HG02884 (cell line): ENCODE measurements at regions not wholly inside any gene's neighbourhood (a gene's known extent, or its start where the extent isn't known, plus 50 kb on each side); places are given as distances from the start of the nearest gene placed in this dataset.

Source experiments
- ATAC-seq: cut with Tn5 transposase; IDR thresholded peaks from one replicate; pipeline ENCODE4 v1.9.1; 2021; ENCODE audit warnings: mild to moderate bottlenecking, moderate library complexity; ENCODE audit not compliant: unreplicated experiment

DNA sequence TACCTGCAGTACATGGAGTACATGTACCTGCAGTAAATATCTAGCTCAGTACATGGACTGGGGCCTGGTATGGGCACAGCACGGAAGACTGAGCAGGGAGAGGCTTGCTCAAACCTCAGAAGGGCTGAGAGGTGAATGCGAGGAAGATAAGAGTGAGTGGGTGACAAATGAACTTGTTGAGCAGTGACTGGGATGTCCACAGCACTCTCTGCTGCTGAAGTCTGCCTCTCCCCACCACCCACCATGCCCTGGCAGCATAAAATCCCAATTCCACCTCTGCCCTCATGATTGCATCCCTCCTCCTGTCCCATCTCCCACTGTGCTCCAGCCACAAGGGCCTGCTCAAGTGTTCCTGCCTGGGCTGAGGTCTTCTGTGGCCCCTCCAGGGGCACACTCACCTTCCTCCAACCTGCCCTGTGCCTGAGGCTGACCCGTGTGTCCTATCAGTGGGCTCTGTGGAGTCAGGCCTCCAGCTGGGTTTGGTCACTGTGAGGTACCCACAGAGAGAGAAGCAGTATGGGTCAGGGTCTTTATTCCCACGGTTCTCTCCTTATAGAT, 114.2 kb downstream of the FOXD2 start:
- no peak for ATAC-seq

- no peak for ATAC-seq
Observed at GRCh38 chr1:47554082-47554481, 116.2 kb downstream of the FOXD2 start.

- ATAC-seq = no peak
Observed at GRCh38 chr1:47554901-47555300, 117.1 kb downstream of the FOXD2 start.

DNA sequence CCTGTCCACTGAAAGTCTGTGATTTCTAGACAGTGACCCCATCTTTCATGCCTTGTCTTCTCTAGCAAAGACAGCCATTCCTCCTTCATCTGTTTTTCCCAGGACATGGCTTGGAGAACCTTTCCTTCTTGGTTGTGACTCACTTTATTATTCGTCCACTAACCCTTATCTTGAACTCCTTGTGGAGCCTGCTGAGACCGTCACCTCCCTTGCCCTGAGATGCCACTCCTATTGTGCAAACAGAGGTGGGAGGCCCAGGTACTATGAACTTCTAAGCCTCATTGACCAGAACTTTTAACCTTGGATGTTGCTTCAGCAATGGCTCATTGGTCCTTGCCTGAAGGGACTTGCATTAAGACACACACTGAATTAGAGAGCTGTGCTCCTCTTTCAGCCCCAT, 117.5 kb downstream of the FOXD2 start:
- ATAC-seq = no peak

- ATAC-seq = no peak
Observed at GRCh38 chr1:47555841-47556560, 118.2 kb downstream of the FOXD2 start.

DNA sequence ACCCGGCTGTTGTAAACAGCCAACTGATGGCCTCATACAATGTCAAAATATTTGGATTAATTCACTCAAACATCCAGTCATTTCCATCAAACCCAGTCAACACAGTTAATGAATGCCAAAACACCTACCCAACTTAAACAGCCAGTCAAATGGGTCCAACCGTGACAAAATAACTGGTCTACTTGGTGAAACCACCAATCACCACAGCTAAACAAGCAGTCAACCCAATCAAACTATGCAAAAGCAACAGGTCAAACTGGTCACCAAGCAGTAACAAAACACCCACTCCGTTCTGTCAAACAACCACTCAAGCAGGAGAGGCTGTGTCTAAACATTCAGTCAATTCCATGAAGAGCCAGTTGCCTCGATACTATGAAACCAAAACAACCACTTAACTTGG, 119.2 kb downstream of the FOXD2 start:
- no peak for ATAC-seq

DNA sequence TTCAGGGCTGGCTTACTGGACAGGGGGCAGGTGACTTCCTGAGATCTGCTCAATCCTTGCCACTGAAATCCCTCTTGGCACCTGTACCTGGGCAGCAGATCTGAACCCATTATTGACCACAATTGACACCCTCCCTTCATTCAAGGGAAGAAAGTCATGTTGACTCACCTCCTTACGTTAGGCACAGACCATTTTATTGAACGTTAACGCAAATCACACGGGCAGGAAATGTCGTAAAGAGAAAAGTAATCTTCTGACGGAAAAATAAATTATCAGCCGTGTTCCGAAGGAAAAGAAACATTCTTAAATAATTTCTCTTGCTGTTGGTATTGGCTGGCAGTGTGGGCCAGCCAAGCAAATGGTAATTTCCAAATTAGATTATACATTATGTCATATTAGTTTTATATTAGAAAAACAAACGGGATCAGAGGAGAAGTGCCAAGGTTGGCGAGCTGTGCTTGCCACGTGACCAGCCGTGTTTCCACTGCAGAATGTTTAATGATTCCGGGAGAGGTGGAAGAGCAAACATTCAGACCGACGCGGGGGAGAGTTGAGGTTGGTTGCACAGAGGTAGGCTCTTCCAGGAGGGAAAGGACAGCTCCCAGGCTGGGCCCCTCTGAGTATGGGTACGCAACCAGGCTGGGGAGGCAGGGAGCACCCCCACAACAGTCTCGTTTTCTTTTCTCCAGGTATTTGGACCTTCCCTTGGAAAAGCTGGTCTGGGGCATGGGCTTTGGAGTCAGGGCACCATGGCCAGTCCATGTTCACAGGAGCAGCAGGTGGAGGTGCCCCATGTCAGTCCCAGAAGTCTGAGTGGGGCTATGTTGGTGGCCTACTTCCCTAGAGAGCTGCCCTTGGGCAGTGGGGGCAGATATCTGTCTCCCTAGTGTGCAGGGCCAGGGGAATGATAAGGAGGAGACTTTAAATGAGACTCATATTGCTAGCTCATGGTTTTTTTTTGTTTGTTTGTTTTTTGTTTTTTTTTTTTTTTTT, 121.1 kb downstream of the FOXD2 start:
- ATAC-seq = no peak

DNA sequence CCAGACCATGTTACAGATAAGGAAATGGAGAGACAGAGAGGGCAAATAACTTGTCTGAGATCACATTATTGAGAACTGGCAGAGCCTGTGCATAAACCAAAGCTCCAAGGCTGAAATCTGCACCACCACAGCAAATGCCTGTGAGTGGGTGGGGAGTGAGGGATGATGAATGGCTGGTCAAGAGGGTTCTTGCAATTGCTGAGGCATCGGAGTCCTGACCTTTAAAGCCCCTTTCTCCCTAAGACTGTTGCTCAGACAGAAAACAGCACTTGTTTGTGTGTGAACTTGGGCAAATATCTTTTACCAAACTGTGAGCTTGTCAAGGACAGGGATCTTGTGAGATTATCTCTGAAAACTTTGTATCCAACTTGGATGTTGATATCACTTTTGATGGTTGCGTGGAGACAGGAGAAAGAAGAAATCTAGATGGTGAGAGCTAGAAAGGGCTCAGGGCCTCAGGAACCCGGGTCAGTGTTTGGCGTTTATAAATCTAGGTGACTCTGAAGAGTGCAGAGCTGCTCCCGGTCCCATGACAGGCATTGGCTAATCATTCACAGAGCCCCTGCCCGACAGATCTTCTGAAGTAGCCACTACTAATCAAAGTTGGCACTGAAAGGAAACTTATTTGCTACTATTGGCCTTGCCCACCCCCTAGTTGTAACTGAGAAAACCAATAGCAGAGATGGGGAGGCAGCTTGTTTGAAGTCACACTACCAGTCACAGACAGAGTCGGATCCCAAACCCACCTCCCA, 122.3 kb downstream of the FOXD2 start:
- ATAC-seq = no peak

DNA sequence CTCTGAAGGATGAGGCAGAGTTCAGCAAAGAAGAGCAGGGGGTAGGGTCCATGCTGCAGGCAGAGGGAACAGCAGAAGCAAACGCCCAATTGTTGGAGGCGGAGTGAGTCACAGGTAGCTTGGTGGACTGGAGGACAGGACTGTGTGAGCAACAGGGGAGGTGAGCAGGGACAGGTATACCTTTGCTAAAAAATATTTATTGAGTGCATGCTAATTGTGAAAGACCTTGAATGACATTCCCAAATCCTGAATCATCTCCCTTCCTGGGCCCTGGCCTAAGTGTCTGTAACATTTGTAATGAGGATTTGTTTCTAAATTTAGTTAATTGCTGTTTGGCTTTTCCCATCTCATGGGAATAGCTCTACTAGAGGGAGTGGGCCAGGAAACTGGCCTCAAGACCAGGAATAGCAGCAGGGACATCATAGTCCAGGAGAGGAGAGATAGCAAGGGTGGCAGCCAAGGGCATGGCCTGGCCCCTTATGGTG, 123.7 kb downstream of the FOXD2 start:
- ATAC-seq = no peak

GRCh38 chr1:47562147-47562546, 124.3 kb downstream of the FOXD2 start:
- ATAC-seq = no peak

DNA sequence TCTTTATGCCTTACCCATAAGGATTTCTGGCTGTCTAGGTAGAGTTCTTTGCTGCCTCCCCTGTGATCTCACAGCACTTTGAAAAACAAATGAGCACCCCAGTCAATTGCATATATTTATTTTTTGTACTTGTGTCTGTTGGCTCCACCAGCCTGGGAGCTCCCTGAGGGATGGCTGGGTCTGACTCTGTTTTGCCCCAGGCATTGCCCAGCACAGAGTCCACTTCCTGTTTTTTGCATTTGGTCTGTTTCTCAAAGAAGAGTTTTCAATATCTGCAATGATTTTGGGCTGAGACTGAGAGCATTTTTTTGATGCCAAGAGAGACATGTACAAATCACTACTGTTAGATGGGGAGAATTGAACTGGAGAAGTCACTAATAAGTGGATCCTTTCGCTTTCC, 125.0 kb downstream of the FOXD2 start:
- ATAC-seq = no peak

- ATAC-seq = no peak
Observed at GRCh38 chr1:47563201-47563600, 125.4 kb downstream of the FOXD2 start.

- no peak for ATAC-seq
Observed at GRCh38 chr1:47564570-47564969, 126.7 kb downstream of the FOXD2 start.

DNA sequence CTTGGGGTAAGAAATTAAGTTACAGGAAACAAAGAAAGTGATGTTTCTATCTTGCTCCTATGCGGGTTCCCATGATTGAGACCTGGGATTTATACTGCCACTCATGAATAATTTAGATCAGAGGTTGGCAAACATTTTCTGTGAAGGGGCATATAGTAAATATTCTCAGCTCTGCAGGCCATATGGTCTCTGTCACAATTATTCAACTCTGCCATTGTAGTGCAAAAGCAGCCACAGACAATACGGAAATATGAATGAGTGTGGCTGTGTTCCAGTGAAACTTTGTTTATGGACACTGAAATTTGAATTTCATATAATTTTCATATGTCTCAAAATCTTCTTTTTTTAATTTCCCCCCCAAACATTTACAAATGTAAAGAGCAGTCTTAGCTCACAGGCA, 127.2 kb downstream of the FOXD2 start:
- no peak for ATAC-seq

- no peak for ATAC-seq
Observed at GRCh38 chr1:47565676-47566075, 127.8 kb downstream of the FOXD2 start.

- ATAC-seq = no peak
Observed at GRCh38 chr1:47568763-47569162, 130.9 kb downstream of the FOXD2 start.

DNA sequence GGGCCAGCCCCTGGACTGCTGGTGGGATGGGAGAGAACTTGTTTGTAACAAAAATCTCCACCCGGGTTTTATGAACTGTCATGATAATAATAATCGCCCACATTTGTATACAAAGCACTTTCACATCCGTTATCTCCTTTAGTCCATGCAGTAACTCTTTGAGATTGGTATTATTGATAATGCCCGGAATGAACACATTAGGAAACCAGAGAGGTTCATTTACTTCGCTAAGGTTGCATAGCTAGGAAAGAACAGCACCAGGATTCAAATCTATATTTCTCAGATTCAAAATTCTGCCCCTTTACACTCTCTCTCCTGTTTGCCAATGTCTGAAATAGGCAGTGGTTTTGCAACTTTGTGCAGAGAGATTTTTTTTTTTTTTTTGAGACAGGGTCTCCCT, 131.4 kb downstream of the FOXD2 start:
- no peak for ATAC-seq

DNA sequence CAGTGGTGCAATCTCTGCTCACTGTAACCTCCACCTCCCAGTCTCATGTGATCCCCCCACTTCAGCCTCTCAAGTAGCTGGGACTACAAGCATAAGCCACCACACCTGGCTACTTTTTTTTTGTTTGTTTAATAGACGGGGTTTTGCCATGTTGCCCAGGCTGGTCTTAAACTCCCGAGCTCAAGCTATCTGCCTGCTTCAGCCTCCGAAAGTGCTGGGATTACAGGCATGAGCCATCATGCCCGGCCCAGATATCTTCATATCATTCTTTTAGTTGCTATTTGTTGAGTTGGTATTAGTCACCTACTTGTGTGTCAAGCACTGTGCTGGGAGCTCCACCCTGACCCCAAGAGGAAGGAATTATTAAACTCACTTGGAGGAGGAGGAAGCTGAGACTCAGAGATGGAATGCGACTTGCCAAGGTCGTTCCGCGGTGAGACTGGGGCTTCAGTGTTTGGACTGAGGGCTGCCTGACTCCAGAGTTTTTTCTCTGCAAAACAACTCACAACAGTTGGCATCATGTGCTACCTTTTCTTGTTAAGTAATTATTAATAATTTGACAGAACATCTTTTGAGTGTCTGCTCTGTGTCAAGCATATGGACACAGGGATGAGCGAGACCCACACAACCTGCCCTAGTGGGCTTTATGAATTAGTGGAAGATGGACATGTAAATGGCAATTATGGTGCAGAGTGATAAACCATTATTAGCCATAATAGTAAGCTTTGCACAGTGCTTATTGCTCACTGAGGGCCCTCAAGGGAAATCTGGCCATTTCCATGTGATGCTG, 132.0 kb downstream of the FOXD2 start:
- ATAC-seq = no peak

- ATAC-seq = no peak
Observed at GRCh38 chr1:47571161-47571560, 133.3 kb downstream of the FOXD2 start.

GRCh38 chr1:47571952-47572351, 134.1 kb downstream of the FOXD2 start:
- no peak for ATAC-seq
